ENCODE measurements at regions not wholly inside any gene's neighbourhood (a gene's known extent, or its start where the extent isn't known, plus 50 kb on each side); places are given as distances from the start of the nearest gene placed in this dataset.

- TF ChIP-seq MZF1 (tag by site-specific recombination; IDR thresholded peaks at IDR 0.05; ENCODE audit: borderline replicate concordance) (no peak), ZNF548 (tag by site-specific recombination; IDR thresholded peaks at IDR 0.05) (no peak), ZNF623 (tag by site-specific recombination; IDR thresholded peaks at IDR 0.05) (no peak), CTCF (tag by site-specific recombination; IDR thresholded peaks at IDR 0.05) (no peak), ZNF785 (tag by site-specific recombination; IDR thresholded peaks at IDR 0.05) (no peak), ZBTB26 (tag by site-specific recombination; optimal IDR thresholded peaks at IDR 0.05) (no peak)
Observed at GRCh38 chr11:92026664-92027063, 198.0 kb upstream of the FAT3 start.
